Activated T-helper 1 cell treated with anti-CD3 and anti-CD28 coated beads, Interleukin-12 subunit alpha, Interleukin-12 subunit beta, Interleukin-2, Interleukin-4 antibody, amounts not matched to agents 30 ng/mL and 10 ng/mL and 1 ng/mL, durations not matched to agents 14 hours and 24 hours and 36 hours (primary cell): ENCODE measurements at regions not wholly inside any gene's neighbourhood (a gene's known extent, or its start where the extent isn't known, plus 50 kb on each side); places are given as distances from the start of the nearest gene placed in this dataset.

Experiments used
- DNase-seq: peaks from one replicate; pipeline ENCODE4 v3.0.0; 2021; ENCODE audit warnings: low spot score
- H3K27ac Mint-ChIP-seq: one replicate; pipeline ENCODE4 v1.8.0; 2021; ENCODE audit warnings: mild to moderate bottlenecking, mixed read lengths
- H3K27me3 Mint-ChIP-seq: one replicate; pipeline ENCODE4 v1.8.0; 2022; ENCODE audit warnings: mild to moderate bottlenecking, moderate library complexity, mixed read lengths; ENCODE audit not compliant: insufficient read depth
- H3K36me3 Mint-ChIP-seq: one replicate; pipeline ENCODE4 v1.8.0; 2021; ENCODE audit warnings: low read depth, mixed read lengths
- H3K4me1 Mint-ChIP-seq: one replicate; pipeline ENCODE4 v1.8.0; 2021; ENCODE audit warnings: low read depth, mixed read lengths
- H3K4me3 Mint-ChIP-seq: one replicate; pipeline ENCODE4 v1.8.0; 2021; ENCODE audit warnings: mild to moderate bottlenecking, moderate library complexity, mixed read lengths
- H3K9me3 Mint-ChIP-seq: one replicate; pipeline ENCODE4 v1.8.0; 2021; ENCODE audit warnings: mixed read lengths
- intact Hi-C: fragments of 100-400 bp; cut with micrococcal nuclease; formaldehyde crosslinking; loops from one replicate; pipeline ENCODE4 v1.15.1; 2024

DNA sequence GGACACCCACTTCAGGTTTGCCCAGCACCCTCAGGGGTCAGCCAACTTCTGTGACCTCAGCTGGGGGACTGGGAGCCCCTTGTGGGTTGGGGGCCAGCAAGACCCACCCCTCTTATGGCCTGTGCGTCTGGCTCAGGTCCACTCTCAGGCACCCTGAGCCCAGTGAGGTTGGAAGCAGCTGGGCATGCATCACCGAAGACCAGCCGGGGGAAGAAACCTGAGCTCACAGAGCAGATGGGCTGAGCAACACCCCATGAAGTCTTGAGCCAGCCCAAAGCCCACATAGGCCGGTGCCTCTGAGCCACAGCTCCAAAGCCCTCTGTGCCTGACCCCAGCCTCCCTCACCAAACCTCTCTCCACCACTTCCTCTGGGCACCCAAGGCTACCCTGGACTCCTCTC, 166.7 kb downstream of the RBFOX3 start:
- no peak for DNase-seq
- Mint-ChIP-seq H3K4me1 (no peaks in the 10 kb centered on the region), H3K27ac (no peak overlapping the region), H3K4me3 (no peak overlapping the region), H3K27me3 (peaks cover 3% of the 10 kb centered on the region), H3K36me3 (peaks cover 2% of the 10 kb centered on the region), H3K9me3 (peaks cover 3% of the 10 kb centered on the region)
- intact Hi-C loops = no loop called here

DNA sequence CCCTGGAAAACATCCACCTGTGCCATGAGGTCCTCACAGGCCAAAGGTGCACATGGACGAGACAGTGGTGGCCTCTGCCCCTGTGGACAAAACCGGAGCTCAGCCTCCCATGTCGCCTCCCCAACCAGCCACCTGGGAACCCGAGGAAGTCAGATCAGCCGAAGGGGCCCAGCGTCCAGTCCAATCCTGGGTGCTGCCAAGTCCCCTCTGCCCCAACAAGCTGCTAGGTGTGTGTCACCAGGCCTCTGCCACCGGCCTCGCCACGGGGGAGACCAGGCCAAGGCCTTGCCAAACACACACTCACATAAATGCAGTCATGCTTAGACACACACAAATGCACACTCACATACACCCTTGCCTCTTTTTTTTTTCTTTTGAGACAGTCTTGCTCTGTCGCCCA, 167.8 kb downstream of the RBFOX3 start:
- Mint-ChIP-seq H3K4me3 (no peak overlapping the region), H3K9me3 (peaks cover 3% of the 10 kb centered on the region)

DNA sequence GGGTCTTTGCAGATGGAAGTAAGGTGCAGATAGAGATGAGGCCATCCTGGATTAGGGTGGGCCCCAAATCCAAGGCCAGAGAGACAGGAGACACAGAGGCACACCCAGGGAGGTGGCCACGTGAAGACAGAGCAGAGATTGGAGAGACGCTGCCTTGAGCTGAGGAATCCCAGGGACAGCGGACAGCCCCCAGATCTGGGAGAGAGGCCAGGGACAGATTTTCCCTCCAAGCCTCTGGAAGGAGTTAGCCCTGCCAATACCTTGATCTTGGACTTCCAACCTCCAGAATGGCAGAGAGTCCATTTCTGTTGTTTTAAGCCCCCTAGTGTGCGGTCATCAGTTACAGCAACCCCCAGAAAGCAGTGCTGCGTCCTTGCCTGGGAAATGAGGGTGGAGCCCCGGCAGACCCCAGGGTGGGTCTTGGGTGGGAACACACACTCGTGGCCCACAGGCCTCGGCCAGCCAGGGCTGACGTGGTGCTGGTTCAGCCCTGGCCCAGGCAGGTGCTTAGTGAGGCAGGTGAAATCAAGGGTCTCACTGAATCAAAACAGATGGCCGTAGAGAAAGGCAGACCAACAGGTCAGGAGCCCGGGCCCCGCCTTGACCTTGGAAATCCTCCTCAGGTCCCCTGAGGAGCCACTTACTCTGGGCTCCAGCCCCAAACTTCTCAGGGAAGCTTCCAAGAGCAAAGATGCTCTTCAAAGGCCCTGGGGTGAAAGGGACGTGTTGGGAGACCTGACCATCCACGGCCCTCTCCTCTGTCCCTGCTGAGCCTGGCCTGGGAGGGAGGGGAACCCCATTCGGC, 169.3 kb downstream of the RBFOX3 start:
- Mint-ChIP-seq H3K27ac (no peak overlapping the region), H3K27me3 (peaks cover 3% of the 10 kb centered on the region), H3K9me3 (no peaks in the 10 kb centered on the region), H3K4me3 (no peak overlapping the region), H3K36me3 (no peaks in the 10 kb centered on the region), H3K4me1 (no peaks in the 10 kb centered on the region)
- intact Hi-C loops = no loop called here
- no peak for DNase-seq

More for the DNA sequence above, 167.8 kb downstream of the RBFOX3 start:
- Mint-ChIP-seq H3K27me3 (peaks cover 3% of the 10 kb centered on the region), H3K27ac (no peak overlapping the region), H3K36me3 (peaks cover 2% of the 10 kb centered on the region), H3K4me1 (no peaks in the 10 kb centered on the region)
- intact Hi-C loops = no loop called here
- no peak for DNase-seq

DNA sequence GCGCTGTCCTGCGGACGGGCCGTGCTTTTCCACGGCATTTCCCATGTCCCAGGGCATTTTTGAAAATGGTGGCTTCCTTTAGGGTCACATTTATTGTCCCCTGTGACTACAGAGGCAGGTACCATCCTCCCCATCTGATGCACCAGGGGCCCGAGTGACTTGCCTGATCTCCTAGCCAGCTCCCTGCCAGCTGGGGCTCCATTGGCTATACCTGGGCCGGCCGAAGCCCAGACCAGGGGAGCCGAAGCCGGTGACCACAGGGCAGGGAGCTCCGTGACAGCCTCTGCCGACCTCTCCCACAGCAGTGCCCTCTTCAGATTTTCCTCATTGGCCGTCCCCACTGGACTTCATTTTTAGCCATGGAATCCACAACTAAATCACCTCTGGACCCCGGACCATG, 170.6 kb downstream of the RBFOX3 start:
- peaks cover 3% of the 10 kb centered on the region for H3K27me3 Mint-ChIP-seq
- intact Hi-C loops = no loop called here
- no peak overlapping the region for H3K27ac Mint-ChIP-seq
- H3K4me1 Mint-ChIP-seq = no peaks in the 10 kb centered on the region
- H3K9me3 Mint-ChIP-seq = no peaks in the 10 kb centered on the region
- DNase-seq = no peak
- no peaks in the 10 kb centered on the region for H3K36me3 Mint-ChIP-seq
- H3K4me3 Mint-ChIP-seq = no peak overlapping the region

DNA sequence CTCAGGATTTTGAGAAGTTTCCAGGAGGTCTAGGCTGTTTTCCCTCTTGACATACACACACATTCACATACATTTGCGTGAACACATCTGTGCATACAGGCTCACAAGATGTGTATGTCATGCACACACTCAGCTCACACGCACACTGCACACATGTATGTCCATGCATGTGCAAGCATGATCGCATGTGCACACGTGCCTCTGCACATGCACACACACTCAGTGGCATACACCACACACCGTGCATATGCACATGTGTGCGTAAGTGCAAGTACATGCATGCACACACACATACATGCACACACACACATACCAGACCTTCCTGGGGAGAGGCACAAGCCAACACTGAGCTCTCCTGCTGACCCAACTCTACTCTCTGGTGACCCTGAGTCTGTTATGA, 171.4 kb downstream of the RBFOX3 start:
- DNase-seq = no peak
- no peaks in the 10 kb centered on the region for H3K9me3 Mint-ChIP-seq
- H3K36me3 Mint-ChIP-seq = no peaks in the 10 kb centered on the region
- no peaks in the 10 kb centered on the region for H3K4me1 Mint-ChIP-seq
- H3K27ac Mint-ChIP-seq = no peak overlapping the region
- intact Hi-C loops = no loop called here
- peaks cover 3% of the 10 kb centered on the region for H3K27me3 Mint-ChIP-seq
- no peak overlapping the region for H3K4me3 Mint-ChIP-seq

DNA sequence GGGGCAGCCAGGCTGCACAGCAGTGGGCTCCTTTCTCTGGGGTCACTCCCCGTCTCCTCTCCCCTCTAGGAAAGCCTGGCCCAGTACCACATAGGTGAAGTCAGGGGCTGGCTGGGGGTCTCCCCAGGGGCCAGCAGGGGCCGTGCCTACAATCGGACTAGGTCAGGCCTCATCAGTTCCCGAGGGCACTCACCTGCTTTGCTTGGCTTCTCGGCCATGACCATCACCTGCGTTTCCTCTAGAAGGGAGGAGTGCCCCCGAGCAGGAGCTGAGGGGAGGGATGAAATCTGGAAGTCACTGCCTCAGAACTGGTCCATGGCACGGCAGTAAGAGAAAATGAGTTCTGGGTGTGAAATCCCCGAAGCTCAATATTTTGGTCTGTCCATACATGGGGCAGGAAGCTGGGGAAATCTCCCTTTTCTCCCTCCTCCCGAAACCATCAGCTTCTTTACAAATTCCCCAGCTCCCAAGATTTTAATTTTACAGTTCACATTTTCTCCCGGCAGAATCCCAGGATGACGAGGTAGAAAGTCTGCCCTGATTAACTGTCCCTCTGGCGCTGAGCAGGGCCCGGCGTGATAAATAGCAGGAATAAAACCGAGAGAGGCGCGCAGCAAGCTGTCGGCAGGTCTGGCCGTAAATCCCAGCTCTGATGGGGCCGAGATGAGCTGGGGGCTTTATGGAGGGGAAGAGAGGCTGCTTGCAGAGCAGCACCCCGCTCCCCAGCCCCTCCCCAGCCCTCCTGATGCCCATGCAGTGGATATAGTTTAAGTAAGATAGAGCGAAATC, 172.1 kb downstream of the RBFOX3 start:
- no peaks in the 10 kb centered on the region for H3K4me1 Mint-ChIP-seq
- no peak for DNase-seq
- H3K4me3 Mint-ChIP-seq = no peak overlapping the region
- H3K27me3 Mint-ChIP-seq = peaks cover 3% of the 10 kb centered on the region
- H3K9me3 Mint-ChIP-seq = peaks cover 2% of the 10 kb centered on the region
- intact Hi-C loops = no loop called here
- no peaks in the 10 kb centered on the region for H3K36me3 Mint-ChIP-seq
- no peak overlapping the region for H3K27ac Mint-ChIP-seq

DNA sequence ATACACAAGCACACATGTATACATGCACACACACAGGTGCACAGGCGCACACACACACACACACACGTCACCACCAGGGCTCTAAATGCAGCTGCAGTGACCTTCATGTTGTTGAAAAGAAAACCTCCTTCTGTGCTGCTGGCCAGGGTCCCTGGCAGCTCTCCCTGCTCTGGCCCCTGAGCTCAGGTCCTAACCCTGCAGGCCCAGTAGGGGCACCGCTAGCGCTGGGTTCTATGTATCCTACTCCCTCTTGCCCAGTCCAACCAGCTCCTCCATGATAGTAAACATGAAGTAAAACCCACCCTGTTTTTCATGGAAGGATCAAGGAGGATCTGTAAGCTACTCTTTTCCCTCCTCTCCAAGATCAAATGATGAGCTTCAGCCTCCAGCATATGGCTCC, 172.8 kb downstream of the RBFOX3 start:
- no peaks in the 10 kb centered on the region for H3K4me1 Mint-ChIP-seq
- H3K27me3 Mint-ChIP-seq = peaks cover 3% of the 10 kb centered on the region
- H3K9me3 Mint-ChIP-seq = peaks cover 3% of the 10 kb centered on the region
- DNase-seq = no peak
- H3K27ac Mint-ChIP-seq = no peak overlapping the region
- intact Hi-C loops = no loop called here
- H3K4me3 Mint-ChIP-seq = no peak overlapping the region
- H3K36me3 Mint-ChIP-seq = no peaks in the 10 kb centered on the region

- Mint-ChIP-seq H3K27ac (no peak overlapping the region), H3K36me3 (no peaks in the 10 kb centered on the region), H3K27me3 (peaks cover 3% of the 10 kb centered on the region), H3K9me3 (peaks cover 3% of the 10 kb centered on the region), H3K4me1 (no peaks in the 10 kb centered on the region), H3K4me3 (no peak overlapping the region)
- DNase-seq = no peak
- intact Hi-C loops = no loop called here
These were observed 173.8 kb downstream of the RBFOX3 start for GRCh38 chr17:79437081-79437480.

GRCh38 chr17:79435962-79436361, 174.9 kb downstream of the RBFOX3 start:
- Mint-ChIP-seq H3K9me3 (peaks cover 3% of the 10 kb centered on the region), H3K27ac (no peak overlapping the region), H3K4me1 (no peaks in the 10 kb centered on the region), H3K4me3 (no peak overlapping the region), H3K27me3 (peaks cover 3% of the 10 kb centered on the region), H3K36me3 (no peaks in the 10 kb centered on the region)
- DNase-seq = no peak
- intact Hi-C loops = no loop called here

GRCh38 chr17:79435296-79435695, 175.6 kb downstream of the RBFOX3 start:
- H3K27me3 Mint-ChIP-seq = peaks cover 3% of the 10 kb centered on the region
- H3K4me3 Mint-ChIP-seq = no peak overlapping the region
- H3K4me1 Mint-ChIP-seq = no peaks in the 10 kb centered on the region
- no peak for DNase-seq
- H3K27ac Mint-ChIP-seq = no peak overlapping the region
- intact Hi-C loops = no loop called here
- H3K9me3 Mint-ChIP-seq = peaks cover 3% of the 10 kb centered on the region
- no peaks in the 10 kb centered on the region for H3K36me3 Mint-ChIP-seq

- no peak overlapping the region for H3K27ac Mint-ChIP-seq
- peaks cover 3% of the 10 kb centered on the region for H3K9me3 Mint-ChIP-seq
- H3K36me3 Mint-ChIP-seq = no peaks in the 10 kb centered on the region
- H3K27me3 Mint-ChIP-seq = peaks cover under 1% of the 10 kb centered on the region
- no peaks in the 10 kb centered on the region for H3K4me1 Mint-ChIP-seq
- no peak overlapping the region for H3K4me3 Mint-ChIP-seq
- intact Hi-C loops = no loop called here
- DNase-seq = no peak
These were observed 176.6 kb downstream of the RBFOX3 start for GRCh38 chr17:79434215-79434614.

DNA sequence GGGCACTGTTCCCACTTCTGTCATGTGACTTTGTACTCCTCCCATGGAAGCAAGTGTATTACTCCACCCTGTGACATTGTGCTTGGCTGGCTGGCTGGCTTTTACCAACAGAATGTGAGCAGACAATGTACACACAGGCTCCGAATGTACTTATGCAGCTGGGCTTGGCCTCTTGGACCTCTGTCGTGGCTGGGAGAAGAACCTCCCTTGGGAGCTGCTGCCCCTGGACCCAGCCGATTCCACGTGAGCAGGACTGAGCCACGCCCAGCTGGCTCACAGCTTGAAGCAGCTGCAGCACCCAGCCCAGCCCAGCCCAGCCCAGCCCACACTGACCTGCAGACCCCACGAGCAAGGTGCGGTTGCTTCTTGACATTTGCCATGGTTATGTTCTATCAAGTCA, 177.5 kb downstream of the RBFOX3 start:
- no peak overlapping the region for H3K4me3 Mint-ChIP-seq
- no peak for DNase-seq
- no peaks in the 10 kb centered on the region for H3K4me1 Mint-ChIP-seq
- H3K27me3 Mint-ChIP-seq = peaks cover 3% of the 10 kb centered on the region
- H3K36me3 Mint-ChIP-seq = no peaks in the 10 kb centered on the region
- intact Hi-C loops = no loop called here
- H3K9me3 Mint-ChIP-seq = peaks cover 3% of the 10 kb centered on the region
- H3K27ac Mint-ChIP-seq = no peak overlapping the region

GRCh38 chr17:79431175-79431574, 179.7 kb downstream of the RBFOX3 start:
- no peak for DNase-seq
- intact Hi-C loops = no loop called here
- Mint-ChIP-seq H3K27me3 (peaks cover 3% of the 10 kb centered on the region), H3K4me1 (no peaks in the 10 kb centered on the region), H3K27ac (no peak overlapping the region), H3K36me3 (no peaks in the 10 kb centered on the region), H3K4me3 (no peak overlapping the region), H3K9me3 (peaks cover 3% of the 10 kb centered on the region)
